GM23338 (cell line): ENCODE measurements at regions not wholly inside any gene's neighbourhood (a gene's known extent, or its start where the extent isn't known, plus 50 kb on each side); places are given as distances from the start of the nearest gene placed in this dataset.

Experiments
- EZH2 ChIP-seq: fragments of 200-600 bp; sonication (generic); IDR thresholded peaks from one replicate; pipeline ENCODE4 v1.8.0; 2017; ENCODE audit warnings: antibody characterized with exemption, mild to moderate bottlenecking, low read depth; ENCODE audit not compliant: unreplicated experiment
- EZH2phosphoT487 ChIP-seq: fragments of 200-600 bp; sonication (generic); IDR thresholded peaks from one replicate; pipeline ENCODE4 v1.8.1; 2018; ENCODE audit warnings: antibody characterized with exemption; ENCODE audit not compliant: unreplicated experiment
- JUNB ChIP-seq: IDR thresholded peaks from one replicate; pipeline ENCODE4 v1.6.1; 2016; ENCODE audit warnings: antibody characterized with exemption; ENCODE audit not compliant: unreplicated experiment
- REST ChIP-seq: IDR thresholded peaks from one replicate; pipeline ENCODE4 v1.6.1; 2018; ENCODE audit warnings: antibody characterized with exemption; ENCODE audit not compliant: unreplicated experiment
- ZNF114 ChIP-seq: fragments of 250-450 bp; sonication (Bioruptor Pico); IDR thresholded peaks from 2 replicates; pipeline ENCODE4 v1.5.0; 2020; ENCODE audit warnings: mild to moderate bottlenecking, moderate library complexity
- ZNF462 ChIP-seq: fragments of 250-450 bp; sonication (Bioruptor Pico); IDR thresholded peaks from 2 replicates; pipeline ENCODE4 v1.5.0; 2020; ENCODE audit warnings: mild to moderate bottlenecking, moderate library complexity

GRCh38 chr22:34969001-34969790, 96.8 kb upstream of the ISX start (continued):
- TF ChIP-seq ZNF462 (CRISPR knock-in tag) (no peak), ZNF114 (CRISPR knock-in tag) (no peak), EZH2 (no peak), JUNB (no peak), REST (no peak), EZH2phosphoT487 (no peak)
